RWPE1 (cell line): ENCODE measurements at regions not wholly inside any gene's neighbourhood (a gene's known extent, or its start where the extent isn't known, plus 50 kb on each side); places are given as distances from the start of the nearest gene placed in this dataset.

Source experiments
- CTCF ChIA-PET: fragments of 350-600 bp; sonication (Branson Sonifier 250); formaldehyde crosslinking; extraction: SDS; loops from one replicate; lab custom pipeline; 2021; lab: Yijun Ruan, JAX
- POLR2A ChIA-PET: fragments of 400-600 bp; formaldehyde crosslinking; extraction: SDS; loops from one replicate; lab custom pipeline; 2020; ENCODE audit warnings: antibody characterized with exemption; ENCODE audit not compliant: low non-redundant PET; lab: Yijun Ruan, JAX
- DNase-seq: peaks from one replicate; pipeline ENCODE4 v3.0.0; 2012; ENCODE audit warnings: low spot score
- H3K27ac ChIP-seq: fragments of 450-650 bp; 2 replicates; pipeline ENCODE4 v1.5.1; 2017
- CTCF ChIP-seq: fragments of 450-650 bp; conservative IDR thresholded peaks from 2 replicates; pipeline ENCODE4 v1.5.1; 2017; ENCODE audit warnings: low read depth, mild to moderate bottlenecking

GRCh38 chr6:112504621-112505020, 157.5 kb downstream of the RFPL4B start:
- no peak for DNase-seq
- POLR2A ChIA-PET = no interaction called here
- TF ChIP-seq CTCF = no peak
- H3K27ac ChIP-seq = no peak overlapping the region
- CTCF ChIA-PET = interaction anchor here (0.5 kb wide), 1 partner anchor 1578 kb away, joined by 3 read pairs; no protein-coding TSS in a partner anchor

- H3K27ac ChIP-seq = no peak overlapping the region
- ChIA-PET POLR2A (no interaction called here), CTCF (interaction anchor here (0.6 to 0.7 kb wide), 2 partner anchors 332 to 1010 kb away, joined by 4 read pairs; no protein-coding TSS in a partner anchor)
- no peak for TF ChIP-seq CTCF
- DNase-seq = peak; percentile 25
Observed at GRCh38 chr6:112511441-112511840, 164.3 kb downstream of the RFPL4B start.

- no peak for DNase-seq
- no peak for TF ChIP-seq CTCF
- ChIA-PET POLR2A (no interaction called here), CTCF (no interaction called here)
- no peak overlapping the region for H3K27ac ChIP-seq
Observed at GRCh38 chr6:112513175-112513574, 166.0 kb downstream of the RFPL4B start.

GRCh38 chr6:112522587-112522986, 175.5 kb downstream of the RFPL4B start:
- no peak for DNase-seq
- CTCF ChIA-PET = no interaction called here
- POLR2A ChIA-PET = no interaction called here
- no peak for TF ChIP-seq CTCF
- H3K27ac ChIP-seq = no peak overlapping the region

- POLR2A ChIA-PET = no interaction called here
- CTCF ChIA-PET = no interaction called here
- no peak for TF ChIP-seq CTCF
- H3K27ac ChIP-seq = no peak overlapping the region
- DNase-seq = no peak
Observed at GRCh38 chr6:112524071-112524470, 176.9 kb downstream of the RFPL4B start.

- CTCF ChIA-PET = interaction anchor here (0.6 kb wide), 1 partner anchor 384 kb away, joined by 3 read pairs; no protein-coding TSS in a partner anchor
- POLR2A ChIA-PET = no interaction called here
- no peak for TF ChIP-seq CTCF
- no peak for DNase-seq
- H3K27ac ChIP-seq = no peak overlapping the region
Observed at GRCh38 chr6:112525749-112526148, 178.6 kb downstream of the RFPL4B start.
